ENCODE measurements at regions not wholly inside any gene's neighbourhood (a gene's known extent, or its start where the extent isn't known, plus 50 kb on each side); places are given as distances from the start of the nearest gene placed in this dataset.

DNA sequence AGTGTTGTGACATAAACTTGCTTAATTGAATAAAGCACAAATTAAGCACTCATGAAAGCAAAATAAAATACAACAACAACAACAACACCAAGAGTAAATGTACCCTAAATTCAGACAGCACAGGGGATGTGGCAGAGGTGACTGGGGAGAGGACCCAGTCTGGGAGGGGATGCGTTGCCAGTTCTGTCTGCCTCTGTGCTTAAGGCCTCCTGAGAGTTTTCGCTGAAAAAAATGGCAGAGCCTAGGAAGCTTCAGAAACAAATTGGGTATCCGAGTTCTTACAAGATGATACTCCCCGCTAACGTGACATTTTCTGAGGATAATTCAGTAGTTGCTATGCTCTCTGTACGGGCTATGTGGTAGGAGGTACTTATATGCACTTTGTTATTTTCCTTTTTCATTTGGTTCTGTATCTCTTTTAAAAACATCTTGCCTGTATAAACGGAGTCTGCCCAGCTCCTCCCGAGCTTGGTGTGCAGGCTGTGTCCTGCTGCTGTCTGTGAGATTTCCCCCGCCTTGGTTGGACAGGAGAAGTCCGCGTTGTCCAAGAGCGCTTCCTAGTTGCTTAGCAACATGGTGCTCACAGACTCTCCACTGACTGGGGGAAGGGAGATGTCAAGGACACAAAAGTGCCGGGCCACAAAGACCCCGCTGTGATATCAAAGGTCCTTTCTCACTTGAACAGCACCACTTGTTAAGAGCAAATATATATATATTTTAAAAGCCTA, 134.2 kb upstream of the CPHXL start:
- DNase-seq (ENCODE audit: low spot score), result peak; percentile 32
- Histone ChIP-seq H3K27ac (no peak overlapping the region), H3K9me2 (replicated peaks; ENCODE audit: insufficient read depth) (no peaks in the 10 kb centered on the region), H3K4me2 (peak overlapping the region; percentile 56), H2AFZ (no peak overlapping the region), H3K36me3 (replicated peaks; ENCODE audit: insufficient read depth, low read depth) (no peaks in the 10 kb centered on the region), H4K20me1 (ENCODE audit: insufficient read depth, poor library complexity, severe bottlenecking) (no peaks in the 10 kb centered on the region), H3K4me3 (no peak overlapping the region), H3K27me3 (no peaks in the 10 kb centered on the region), H3K9me3 (ENCODE audit: low read depth) (no peaks in the 10 kb centered on the region), H3K79me2 (no peaks in the 10 kb centered on the region), H3K4me1 (ENCODE audit: insufficient read depth) (no peaks in the 10 kb centered on the region)
- WGBS (ENCODE audit: low lambda C conversion rate, missing lambda C conversion rate), result 45% methylated on average over 14 of the region's 14 CpGs
- TF ChIP-seq, protein P1, sequence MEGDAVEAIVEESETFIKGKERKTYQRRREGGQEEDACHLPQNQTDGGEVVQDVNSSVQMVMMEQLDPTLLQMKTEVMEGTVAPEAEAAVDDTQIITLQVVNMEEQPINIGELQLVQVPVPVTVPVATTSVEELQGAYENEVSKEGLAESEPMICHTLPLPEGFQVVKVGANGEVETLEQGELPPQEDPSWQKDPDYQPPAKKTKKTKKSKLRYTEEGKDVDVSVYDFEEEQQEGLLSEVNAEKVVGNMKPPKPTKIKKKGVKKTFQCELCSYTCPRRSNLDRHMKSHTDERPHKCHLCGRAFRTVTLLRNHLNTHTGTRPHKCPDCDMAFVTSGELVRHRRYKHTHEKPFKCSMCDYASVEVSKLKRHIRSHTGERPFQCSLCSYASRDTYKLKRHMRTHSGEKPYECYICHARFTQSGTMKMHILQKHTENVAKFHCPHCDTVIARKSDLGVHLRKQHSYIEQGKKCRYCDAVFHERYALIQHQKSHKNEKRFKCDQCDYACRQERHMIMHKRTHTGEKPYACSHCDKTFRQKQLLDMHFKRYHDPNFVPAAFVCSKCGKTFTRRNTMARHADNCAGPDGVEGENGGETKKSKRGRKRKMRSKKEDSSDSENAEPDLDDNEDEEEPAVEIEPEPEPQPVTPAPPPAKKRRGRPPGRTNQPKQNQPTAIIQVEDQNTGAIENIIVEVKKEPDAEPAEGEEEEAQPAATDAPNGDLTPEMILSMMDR (IDR thresholded peaks at IDR 0.05; ENCODE audit: poor library complexity), result no peak
- TF ChIP-seq EZH2 (IDR thresholded peaks at IDR 0.05; ENCODE audit: borderline replicate concordance) (no peak), EZH2phosphoT487 (IDR thresholded peaks at IDR 0.05; ENCODE audit: low read depth, severe bottlenecking, unreplicated experiment) (no peak)

DNA sequence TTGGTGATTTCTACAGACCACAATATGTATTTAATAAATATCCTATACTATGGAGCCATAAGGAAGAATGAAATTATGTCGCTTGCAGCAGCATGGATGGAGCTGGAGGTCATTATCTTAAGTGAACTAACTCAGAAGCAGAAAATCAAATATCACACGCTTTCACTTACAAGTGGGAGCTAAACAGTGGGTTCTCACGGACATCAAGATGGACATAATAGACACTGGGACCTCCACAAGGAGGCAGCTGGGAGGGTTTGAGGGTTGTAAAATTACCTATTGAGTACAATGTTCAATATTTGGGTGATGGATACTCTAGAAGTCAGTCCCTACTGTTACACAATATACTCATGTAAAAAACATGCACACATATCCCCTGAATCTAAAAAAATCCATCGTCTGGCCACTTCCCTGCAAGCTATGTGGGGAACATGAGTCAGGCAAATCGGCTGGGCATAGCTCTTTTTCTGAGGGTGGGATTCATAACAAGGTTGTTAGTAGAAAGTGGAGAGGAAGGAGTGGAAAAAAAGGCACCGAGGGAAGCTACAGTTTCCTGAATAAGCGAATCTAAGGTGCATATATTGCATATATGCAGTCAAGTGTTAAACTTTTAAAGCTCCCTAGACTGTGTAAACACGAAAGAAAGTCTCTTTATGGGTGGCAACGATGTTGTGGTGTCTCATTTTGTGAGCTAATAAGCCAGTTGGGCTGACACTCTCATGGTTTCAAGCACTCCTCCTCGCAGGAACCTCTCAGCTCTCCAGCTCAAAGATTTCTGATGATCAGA, 135.2 kb upstream of the CPHXL start:
- TF ChIP-seq EZH2phosphoT487 (IDR thresholded peaks at IDR 0.05; ENCODE audit: low read depth, severe bottlenecking, unreplicated experiment) (no peak), EZH2 (IDR thresholded peaks at IDR 0.05; ENCODE audit: borderline replicate concordance) (no peak)
- TF ChIP-seq, protein P1 (IDR thresholded peaks at IDR 0.05; ENCODE audit: poor library complexity), result no peak
- H3K27me3 ChIP-seq, result no peaks in the 10 kb centered on the region
- no peak for DNase-seq (ENCODE audit: low spot score)
- no peaks in the 10 kb centered on the region for H3K4me1 ChIP-seq (ENCODE audit: insufficient read depth)
- no peak overlapping the region for H3K4me2 ChIP-seq
- no peaks in the 10 kb centered on the region for H3K9me2 ChIP-seq (replicated peaks; ENCODE audit: insufficient read depth)
- no peaks in the 10 kb centered on the region for H3K9me3 ChIP-seq (ENCODE audit: low read depth)
- no peak overlapping the region for H2AFZ ChIP-seq
- 67% methylated on average over 10 of the region's 10 CpGs for WGBS (ENCODE audit: low lambda C conversion rate, missing lambda C conversion rate)
- H3K79me2 ChIP-seq, result no peaks in the 10 kb centered on the region
- H3K36me3 ChIP-seq (replicated peaks; ENCODE audit: insufficient read depth, low read depth), result no peaks in the 10 kb centered on the region
- H4K20me1 ChIP-seq (ENCODE audit: insufficient read depth, poor library complexity, severe bottlenecking), result no peaks in the 10 kb centered on the region
- no peak overlapping the region for H3K4me3 ChIP-seq
- no peak overlapping the region for H3K27ac ChIP-seq

DNA sequence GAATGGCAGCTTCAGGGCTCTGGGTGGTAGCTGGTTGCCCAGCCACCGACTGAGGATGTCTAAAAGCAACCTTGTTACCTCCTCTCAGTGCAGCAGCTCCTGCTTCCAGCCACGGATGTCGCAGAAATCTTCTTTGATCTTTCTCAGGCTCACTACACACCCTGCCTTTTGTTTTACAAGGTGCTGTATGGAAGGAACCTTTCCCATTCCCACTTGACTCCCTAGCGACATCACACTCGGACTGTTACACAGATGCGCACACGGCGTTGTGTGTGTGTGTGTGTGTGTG, 135.8 kb upstream of the CPHXL start:
- Histone ChIP-seq H3K27ac (no peak overlapping the region), H3K4me2 (no peak overlapping the region), H3K36me3 (replicated peaks; ENCODE audit: insufficient read depth, low read depth) (no peaks in the 10 kb centered on the region), H3K4me1 (ENCODE audit: insufficient read depth) (no peaks in the 10 kb centered on the region), H3K4me3 (no peak overlapping the region), H3K9me3 (ENCODE audit: low read depth) (no peaks in the 10 kb centered on the region), H2AFZ (no peak overlapping the region), H4K20me1 (ENCODE audit: insufficient read depth, poor library complexity, severe bottlenecking) (no peaks in the 10 kb centered on the region), H3K9me2 (replicated peaks; ENCODE audit: insufficient read depth) (no peaks in the 10 kb centered on the region), H3K79me2 (no peaks in the 10 kb centered on the region), H3K27me3 (no peaks in the 10 kb centered on the region)
- TF ChIP-seq, protein P1 (IDR thresholded peaks at IDR 0.05; ENCODE audit: poor library complexity), result no peak
- no peak for TF ChIP-seq EZH2phosphoT487 (IDR thresholded peaks at IDR 0.05; ENCODE audit: low read depth, severe bottlenecking, unreplicated experiment)
- no peak for TF ChIP-seq EZH2 (IDR thresholded peaks at IDR 0.05; ENCODE audit: borderline replicate concordance)
- 56% methylated on average over 8 of the region's 8 CpGs for WGBS (ENCODE audit: low lambda C conversion rate, missing lambda C conversion rate)
- no peak for DNase-seq (ENCODE audit: low spot score)

Measured in hepatocyte (in vitro differentiated cells).